RPMI8226 (cell line): ENCODE measurements at regions not wholly inside any gene's neighbourhood (a gene's known extent, or its start where the extent isn't known, plus 50 kb on each side); places are given as distances from the start of the nearest gene placed in this dataset.
A peak's percentile ranks its signal among the peaks of the same experiment; 100 is the strongest.
"Not testable (repeated sequence)": the region's sequence is repeated elsewhere in the genome, so short reads cannot be mapped to it uniquely, and the experiment has no call there.

Experiments
- DNase-seq: peaks from one replicate; pipeline ENCODE4 v3.0.0-alpha.2; 2015

DNA sequence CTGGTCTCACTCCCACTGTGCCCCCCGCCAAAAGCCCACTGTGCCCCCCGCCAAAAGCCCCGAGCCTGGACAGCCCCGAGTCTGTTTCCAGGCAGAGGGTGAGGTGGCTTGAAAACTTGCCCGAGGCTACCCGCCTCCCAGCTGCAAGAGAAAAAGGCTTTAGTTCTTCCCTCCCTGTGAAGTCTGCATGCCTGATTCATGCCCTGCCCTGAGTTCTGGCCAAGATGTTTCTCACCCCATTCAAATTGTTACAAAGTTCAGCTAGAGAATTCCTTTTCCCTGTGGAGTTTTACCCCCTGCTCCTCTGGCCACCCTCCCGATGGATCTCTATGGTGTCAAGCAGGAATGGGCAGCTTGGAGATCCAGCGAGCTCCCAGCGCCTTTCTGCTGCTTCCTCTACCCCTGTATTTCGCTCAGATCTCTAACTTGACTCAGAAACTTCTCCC, 298.8 kb upstream of the MAP3K7 start:
- no peak for DNase-seq

GRCh38 chr6:90885137-90885536, 298.3 kb upstream of the MAP3K7 start:
- DNase-seq, result not testable (repeated sequence)

- DNase-seq, result no peak
These were observed 290.7 kb upstream of the MAP3K7 start for GRCh38 chr6:90877616-90878015.

- peak; percentile 51 for DNase-seq
These were observed 288.1 kb upstream of the MAP3K7 start for GRCh38 chr6:90874931-90875330.

DNA sequence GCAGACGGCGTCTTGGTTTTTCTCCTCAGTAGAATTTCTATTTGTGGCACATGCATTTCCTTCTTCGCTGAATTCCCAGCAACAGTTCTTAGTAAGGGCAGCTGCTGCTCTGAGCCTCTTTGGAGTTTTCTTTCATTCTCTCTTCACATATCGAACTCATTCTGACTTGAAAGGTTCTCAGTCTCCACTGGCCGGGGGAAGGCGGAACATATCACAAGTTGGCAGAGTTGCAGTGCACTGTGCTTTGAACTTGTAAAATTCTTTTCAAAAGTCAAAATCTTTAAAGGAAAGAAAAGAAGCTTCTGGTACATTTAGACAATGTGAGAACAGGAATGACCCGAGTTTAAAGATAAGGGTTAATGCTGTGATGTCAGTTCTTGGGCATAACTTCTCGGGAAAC, 286.1 kb upstream of the MAP3K7 start:
- DNase-seq, result no peak

DNA sequence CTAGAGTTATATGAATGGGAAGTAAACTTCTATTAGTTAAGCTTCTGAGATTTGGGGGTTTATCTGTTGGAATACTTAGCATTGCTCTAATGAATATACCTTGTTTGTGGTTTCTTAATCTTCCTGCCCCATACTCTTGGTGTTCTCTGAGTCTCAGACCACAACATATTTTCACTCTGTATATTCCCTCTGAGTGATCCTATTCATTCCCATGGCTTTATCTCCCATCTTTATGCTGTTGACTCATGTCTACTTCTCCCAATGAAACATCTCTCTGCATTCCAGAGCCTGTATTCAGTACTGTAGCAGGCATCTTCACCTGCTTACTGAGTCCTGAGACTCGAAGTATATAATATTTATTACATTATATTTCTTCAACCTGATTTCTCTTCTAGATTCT, 283.7 kb upstream of the MAP3K7 start:
- DNase-seq, result no peak

DNA sequence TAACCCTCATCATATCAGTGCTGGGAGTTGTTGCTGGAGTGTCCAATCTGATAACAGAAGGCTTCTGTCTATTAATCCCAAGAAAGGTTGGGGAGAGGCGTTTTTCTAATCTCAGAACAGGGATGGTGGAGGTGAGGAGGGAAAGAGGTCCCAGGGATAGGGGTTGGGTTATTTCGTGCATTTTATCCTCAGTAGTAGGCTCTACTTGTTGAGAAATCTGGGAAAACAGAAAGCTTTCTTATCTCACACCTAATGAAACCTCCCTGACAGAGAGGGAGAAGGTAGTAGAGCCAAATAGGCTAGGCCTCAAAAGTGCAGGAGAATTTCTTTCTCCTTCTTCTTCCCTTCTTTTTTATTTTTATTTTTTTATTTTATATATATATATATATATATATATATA, 281.8 kb upstream of the MAP3K7 start:
- DNase-seq, result no peak

- DNase-seq, result no peak
These were observed 281.4 kb upstream of the MAP3K7 start for GRCh38 chr6:90868256-90868655.

GRCh38 chr6:90865513-90865912, 278.6 kb upstream of the MAP3K7 start:
- DNase-seq, result no peak

DNA sequence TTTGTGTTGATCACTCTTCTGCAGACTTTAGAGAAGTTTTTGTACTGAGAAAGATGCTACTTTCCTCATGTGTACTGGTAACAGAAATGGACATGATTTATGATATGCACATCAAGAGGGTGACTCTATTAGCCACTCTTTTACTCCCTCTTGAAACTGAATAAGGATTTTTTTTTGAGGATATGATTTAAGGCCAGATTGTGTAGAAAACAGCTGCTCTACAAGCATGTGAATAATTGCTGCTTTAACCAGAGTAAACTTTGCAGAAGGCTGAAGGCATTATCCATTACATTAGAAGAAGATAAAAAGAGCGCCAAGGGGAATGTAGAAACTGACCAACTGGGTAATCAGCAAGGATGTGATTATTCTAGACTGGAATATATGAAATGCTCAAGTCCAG, 276.2 kb upstream of the MAP3K7 start:
- no peak for DNase-seq

GRCh38 chr6:90860822-90861601, 274.1 kb upstream of the MAP3K7 start:
- DNase-seq, result peak; percentile 4

DNA sequence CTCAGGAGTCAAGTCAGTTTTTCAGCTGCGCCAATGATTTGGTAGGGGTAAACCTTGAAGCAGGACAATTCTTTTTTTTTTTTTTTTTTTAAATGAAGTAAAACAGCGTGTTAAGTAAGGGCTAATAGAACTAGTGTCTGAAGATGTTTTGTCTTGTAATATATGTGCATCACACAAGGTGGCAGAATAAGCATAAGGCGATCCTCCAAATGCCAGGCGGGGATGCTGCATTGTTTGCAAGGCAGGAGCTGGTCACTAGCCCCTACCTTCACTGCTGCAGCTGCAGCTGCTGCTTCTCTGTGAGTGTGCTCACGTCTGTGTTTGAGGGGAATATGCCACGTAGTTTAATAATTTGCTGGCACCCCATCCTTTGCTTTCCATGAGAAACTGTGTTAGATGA, 272.7 kb upstream of the MAP3K7 start:
- peak; percentile 20 for DNase-seq

GRCh38 chr6:90859056-90859455, 272.2 kb upstream of the MAP3K7 start:
- DNase-seq, result no peak

- no peak for DNase-seq
These were observed 262.8 kb upstream of the MAP3K7 start for GRCh38 chr6:90849686-90850085.

DNA sequence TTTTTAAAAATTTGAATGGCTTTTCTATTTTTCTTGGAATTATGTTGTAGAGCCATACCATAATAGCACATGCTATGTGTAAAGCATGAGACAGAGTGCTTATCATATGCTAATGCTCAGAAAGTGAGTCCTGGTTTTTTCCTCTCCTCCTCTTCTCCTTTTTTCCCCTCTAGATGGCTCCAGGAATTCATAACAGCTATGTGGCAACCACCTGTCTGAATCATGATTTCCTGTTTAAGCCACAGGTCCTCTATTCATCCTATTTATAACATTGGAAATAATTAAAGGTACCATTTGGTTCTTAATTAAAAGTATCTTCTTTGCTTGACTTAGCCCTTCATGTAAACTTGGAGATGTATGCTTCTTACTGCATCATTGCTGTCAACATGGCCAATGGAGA, 260.0 kb upstream of the MAP3K7 start:
- no peak for DNase-seq

GRCh38 chr6:90835596-90836212, 248.8 kb upstream of the MAP3K7 start:
- no peak for DNase-seq

DNA sequence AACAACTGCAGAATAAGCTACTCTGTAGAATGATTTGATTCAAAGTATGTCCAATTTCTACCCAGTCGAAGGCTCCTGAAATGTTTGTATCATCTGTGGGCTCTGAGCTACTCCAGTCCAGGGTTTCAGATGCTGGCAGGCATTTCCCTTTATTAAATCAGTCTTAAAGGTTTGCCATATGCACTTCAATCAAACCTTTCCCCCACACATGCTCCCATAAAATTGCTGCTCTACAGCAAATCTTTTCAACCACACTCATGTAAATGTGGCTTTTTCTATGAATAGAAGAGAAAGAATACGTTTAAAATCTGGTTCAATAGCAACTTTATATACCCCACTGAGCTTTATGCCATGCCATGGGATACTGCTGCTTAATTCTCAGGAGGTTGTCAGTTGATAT, 242.4 kb upstream of the MAP3K7 start:
- DNase-seq, result no peak

- DNase-seq, result no peak
These were observed 233.6 kb upstream of the MAP3K7 start for GRCh38 chr6:90820436-90820835.

DNA sequence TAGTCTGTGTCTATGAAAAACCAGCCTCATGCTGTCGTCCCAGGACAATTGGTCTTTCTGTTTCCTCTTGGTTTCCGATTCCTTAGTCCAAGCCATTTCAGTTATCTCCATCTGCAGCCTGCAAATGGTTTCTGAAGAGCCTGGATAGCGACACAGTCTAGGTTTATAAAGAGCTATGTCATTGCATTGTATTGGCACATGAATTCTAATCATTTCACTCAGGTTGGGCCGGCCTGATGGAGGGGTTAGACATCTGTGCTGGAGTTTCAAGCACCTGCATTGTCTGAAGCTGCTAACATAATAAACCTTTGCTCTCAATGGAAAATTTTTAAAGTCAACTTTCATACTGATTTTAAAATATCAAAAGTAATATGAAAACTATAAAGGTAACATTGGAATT, 232.6 kb upstream of the MAP3K7 start:
- DNase-seq, result no peak

- no peak for DNase-seq
These were observed 231.3 kb upstream of the MAP3K7 start for GRCh38 chr6:90818163-90818562.

DNA sequence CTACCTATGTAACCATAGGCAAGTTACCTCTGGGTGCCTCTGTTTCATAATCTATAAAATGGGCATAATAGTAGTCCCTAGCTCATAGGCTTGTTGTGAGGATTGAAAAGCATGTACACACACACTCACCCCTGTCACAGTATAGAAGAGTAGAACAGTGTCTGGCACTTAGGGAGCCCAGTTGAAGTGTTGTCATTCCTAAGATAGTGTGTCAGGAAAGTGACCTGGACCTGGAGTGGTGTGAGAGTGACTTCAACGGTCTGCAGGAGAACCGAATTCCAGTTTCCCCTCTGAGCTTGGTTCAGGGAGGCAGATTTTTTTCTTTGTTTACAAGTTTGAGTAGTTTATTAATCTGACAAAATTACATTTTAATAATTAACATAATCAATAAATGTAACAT, 229.9 kb upstream of the MAP3K7 start:
- DNase-seq, result no peak

GRCh38 chr6:90811596-90812226, 224.8 kb upstream of the MAP3K7 start:
- no peak for DNase-seq

DNA sequence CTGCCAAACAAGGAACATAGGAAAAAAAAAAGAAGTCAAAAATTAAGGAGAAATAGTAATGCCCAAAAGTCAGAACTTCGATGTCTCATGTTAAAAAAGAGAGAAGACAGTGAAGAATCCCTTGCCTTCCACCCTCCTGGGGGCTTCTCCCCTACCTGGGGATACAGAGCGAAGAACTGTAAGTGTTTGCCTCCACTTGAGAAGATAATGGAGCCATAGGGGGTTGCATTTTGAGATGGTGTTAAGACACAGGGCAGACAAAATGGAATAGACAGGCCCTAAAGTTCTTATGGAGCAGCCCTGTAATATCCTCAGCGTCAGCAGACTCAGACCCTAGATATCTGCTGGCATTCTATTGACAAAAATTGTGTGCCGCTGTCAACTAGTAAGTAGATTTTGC, 222.2 kb upstream of the MAP3K7 start:
- no peak for DNase-seq
